ENCODE measurements at regions not wholly inside any gene's neighbourhood (a gene's known extent, or its start where the extent isn't known, plus 50 kb on each side); places are given as distances from the start of the nearest gene placed in this dataset.

- Histone ChIP-seq H3K9me3 (ENCODE audit: control insufficient read depth in 4 of 4, low read length in 3 of 4) (no peaks in the 10 kb centered on the region), H3K27me3 (ENCODE audit: control insufficient read depth in 4 of 4, insufficient read depth in 4 of 4, low read length in 3 of 4) (no peaks in the 10 kb centered on the region), H3K27ac (ENCODE audit: low read depth in 1 of 2, low read length in 2 of 2) (no peak overlapping the region), H3K4me3 (ENCODE audit: low read depth in 1 of 3, low read length in 3 of 3) (no peak overlapping the region), H3K36me3 (ENCODE audit: control insufficient read depth in 4 of 4, insufficient read depth in 3 of 4, low read depth in 1 of 4, low read length in 3 of 4) (no peaks in the 10 kb centered on the region), H3K9ac (ENCODE audit: low read depth in 1 of 2, low read length in 2 of 2) (no peak overlapping the region), H3K4me1 (ENCODE audit: control insufficient read depth in 4 of 4, insufficient read depth in 4 of 4, low read length in 3 of 4) (no peaks in the 10 kb centered on the region)
- DNase-seq (ENCODE audit: low spot score) = peak; percentile 12
- WGBS = 85% methylated on average over 26 of the region's 26 CpGs
- TF ChIP-seq FOXA1 (IDR thresholded peaks at IDR 0.05) (no peak), GABPA (IDR thresholded peaks at IDR 0.05 in 1 of 2, conservative IDR thresholded peaks at IDR 0.05 in 1 of 2) (no peak), HNF4G (IDR thresholded peaks at IDR 0.05) (no peak), HNF4A (conservative IDR thresholded peaks at IDR 0.05) (no peak), RXRA (IDR thresholded peaks at IDR 0.05) (no peak), FOXA2 (IDR thresholded peaks at IDR 0.05) (no peak), MAX (IDR thresholded peaks at IDR 0.05) (no peak), NR2F2 (IDR thresholded peaks at IDR 0.05) (no peak), ATF3 (IDR thresholded peaks at IDR 0.05) (no peak), REST (IDR thresholded peaks at IDR 0.05) (no peak), YY1 (IDR thresholded peaks at IDR 0.05) (no peak), CTCF (IDR thresholded peaks at IDR 0.05; ENCODE audit: low read depth, low read length, missing input control) (no peak), ZBTB33 (IDR thresholded peaks at IDR 0.05) (no peak), TAF1 (conservative IDR thresholded peaks at IDR 0.05) (no peak), EGR1 (IDR thresholded peaks at IDR 0.05; ENCODE audit: low read depth in 2 of 2) (no peak)
Measured at GRCh38 chr2:2935445-2936149, 442.0 kb downstream of the EIPR1 start.

GRCh38 chr2:2933426-2933825 lies 444.2 kb downstream of the EIPR1 start:
- WGBS = 74% methylated on average over 15 of the region's 15 CpGs
- Histone ChIP-seq H3K4me3 (ENCODE audit: low read depth in 1 of 3, low read length in 3 of 3) (no peak overlapping the region), H3K9ac (ENCODE audit: low read depth in 1 of 2, low read length in 2 of 2) (no peak overlapping the region), H3K27ac (ENCODE audit: low read depth in 1 of 2, low read length in 2 of 2) (no peak overlapping the region), H3K36me3 (ENCODE audit: control insufficient read depth in 4 of 4, insufficient read depth in 3 of 4, low read depth in 1 of 4, low read length in 3 of 4) (no peaks in the 10 kb centered on the region), H3K4me1 (ENCODE audit: control insufficient read depth in 4 of 4, insufficient read depth in 4 of 4, low read length in 3 of 4) (no peaks in the 10 kb centered on the region), H3K9me3 (ENCODE audit: control insufficient read depth in 4 of 4, low read length in 3 of 4) (peaks cover 0 to 6% (median 2%) of the 10 kb centered on the region in 4 donors), H3K27me3 (ENCODE audit: control insufficient read depth in 4 of 4, insufficient read depth in 4 of 4, low read length in 3 of 4) (no peaks in the 10 kb centered on the region)
- DNase-seq (ENCODE audit: low spot score) = peak; percentile 13
- TF ChIP-seq ATF3 (IDR thresholded peaks at IDR 0.05) (no peak), EGR1 (IDR thresholded peaks at IDR 0.05; ENCODE audit: low read depth in 2 of 2) (no peak), TAF1 (conservative IDR thresholded peaks at IDR 0.05) (no peak), ZBTB33 (IDR thresholded peaks at IDR 0.05) (no peak), FOXA2 (IDR thresholded peaks at IDR 0.05) (no peak), SP1 (IDR thresholded peaks at IDR 0.05) (no peak), JUND (IDR thresholded peaks at IDR 0.05) (no peak), MAX (IDR thresholded peaks at IDR 0.05) (no peak), YY1 (IDR thresholded peaks at IDR 0.05) (no peak)

Measured in liver (tissue), 8 donors.